IMR-90 (cell line): ENCODE measurements at regions not wholly inside any gene's neighbourhood (a gene's known extent, or its start where the extent isn't known, plus 50 kb on each side); places are given as distances from the start of the nearest gene placed in this dataset.
"Not testable (repeated sequence)": the region's sequence is repeated elsewhere in the genome, so short reads cannot be mapped to it uniquely, and the experiment has no call there.

Experiments
- ATAC-seq: fragments of 200-7000 bp; cut with Tn5 transposase; 2 replicates; pipeline ENCODE4 v1.9.1; 2020; ENCODE audit warnings: low read depth, mild to moderate bottlenecking, moderate library complexity
- BruUV-seq: library from RNA; stranded (reverse); fragments of 400-500 nt; replicated peaks from 2 replicates; lab custom pipeline; 2021; lab: Mats Ljungman, UMichigan
- CTCF ChIA-PET: fragments of 300-600 bp; formaldehyde crosslinking; extraction: SDS; loops from one replicate; lab custom pipeline; 2021; ENCODE audit warnings: antibody characterized with exemption; lab: Yijun Ruan, JAX
- POLR2A ChIA-PET: fragments of 300-600 bp; sonication (Branson Sonifier 250); formaldehyde crosslinking; loops from one replicate; lab custom pipeline; 2022; ENCODE audit warnings: antibody characterized with exemption; ENCODE audit not compliant: unreplicated experiment; lab: Charles Lee
- DNase-seq: peaks from one replicate; pipeline ENCODE4 v3.0.0; 2013
- H2AFZ ChIP-seq: replicated peaks from 2 replicates; pipeline ENCODE3; 2013; ENCODE audit warnings: low read length, mild to moderate bottlenecking; ENCODE audit not compliant: poor library complexity
- H2AK5ac ChIP-seq: 2 replicates; pipeline ENCODE4 v1.6.1; 2013; ENCODE audit warnings: low read depth, low read length, inconsistent platforms
- H2AK9ac ChIP-seq: replicated peaks from 2 replicates; pipeline ENCODE3; 2013; ENCODE audit warnings: mild to moderate bottlenecking, low read depth, low read length, moderate library complexity; ENCODE audit not compliant: poor library complexity
- H2BK120ac ChIP-seq: 2 replicates; pipeline ENCODE4 v1.6.1; 2013; ENCODE audit warnings: low read depth, low read length, inconsistent platforms
- H2BK15ac ChIP-seq: 3 replicates; pipeline ENCODE4 v1.6.1; 2013; ENCODE audit warnings: low read depth, low read length, inconsistent platforms
- H2BK20ac ChIP-seq: 2 replicates; pipeline ENCODE4 v1.6.1; 2013; ENCODE audit warnings: low read depth, mild to moderate bottlenecking, inconsistent platforms, low read length, moderate library complexity
- H2BK5ac ChIP-seq: 2 replicates; pipeline ENCODE4 v1.6.1; 2013; ENCODE audit warnings: mild to moderate bottlenecking, low read depth, low read length, inconsistent platforms; ENCODE audit not compliant: poor library complexity, severe bottlenecking
- H3K14ac ChIP-seq: replicated peaks from 2 replicates; pipeline ENCODE4 v1.6.1; 2013; ENCODE audit warnings: low read depth, low read length, inconsistent platforms
- H3K18ac ChIP-seq: 2 replicates; pipeline ENCODE4 v1.6.1; 2013; ENCODE audit warnings: low read depth, low read length, control low read depth
- H3K23ac ChIP-seq: 2 replicates; pipeline ENCODE4 v1.6.1; 2013; ENCODE audit warnings: low read depth, low read length, inconsistent platforms
- H3K27ac ChIP-seq: 2 replicates; pipeline ENCODE4 v1.5.1; 2013; ENCODE audit warnings: mild to moderate bottlenecking, control low read depth, low read length; ENCODE audit not compliant: insufficient read depth
- H3K27me3 ChIP-seq: 2 replicates; pipeline ENCODE4 v1.6.1; 2013; ENCODE audit warnings: low read length; ENCODE audit not compliant: control insufficient read depth, insufficient read depth
- H3K36me3 ChIP-seq: 2 replicates; pipeline ENCODE4 v1.6.1; 2013; ENCODE audit warnings: low read length, mixed read lengths; ENCODE audit not compliant: control insufficient read depth, insufficient read depth
- H3K4ac ChIP-seq: 2 replicates; pipeline ENCODE4 v1.6.1; 2013; ENCODE audit warnings: low read depth, low read length, inconsistent platforms
- H3K4me1 ChIP-seq: 2 replicates; pipeline ENCODE4 v1.6.1; 2013; ENCODE audit warnings: low read length, mixed read lengths; ENCODE audit not compliant: control insufficient read depth, insufficient read depth
- H3K4me2 ChIP-seq: 2 replicates; pipeline ENCODE4 v1.6.1; 2013; ENCODE audit warnings: low read depth, mild to moderate bottlenecking, control low read depth, low read length, moderate library complexity
- H3K4me3 ChIP-seq: 2 replicates; pipeline ENCODE4 v1.5.1; 2013; ENCODE audit warnings: low read depth, mild to moderate bottlenecking, control low read depth, low read length, moderate library complexity; ENCODE audit not compliant: insufficient read depth
- H3K56ac ChIP-seq: 2 replicates; pipeline ENCODE4 v1.6.1; 2013; ENCODE audit warnings: low read length, inconsistent platforms; ENCODE audit not compliant: insufficient read depth; ENCODE audit errors: extremely low read depth
- H3K79me1 ChIP-seq, 2 experiments: 2 replicates each; pipeline ENCODE4 v1.6.1; 2013; ENCODE audit warnings: low read length in 2 of 2, inconsistent platforms in 1 of 2, low read depth in 1 of 2
- H3K9ac ChIP-seq: 2 replicates; pipeline ENCODE4 v1.6.1; 2013; ENCODE audit warnings: low read depth, low read length, control low read depth
- H3K9me1 ChIP-seq: 2 replicates; pipeline ENCODE4 v1.6.1; 2013; ENCODE audit warnings: low read length, inconsistent platforms; ENCODE audit not compliant: insufficient read depth
- H3K9me3 ChIP-seq: 2 replicates; pipeline ENCODE4 v1.6.1; 2013; ENCODE audit warnings: low read length; ENCODE audit not compliant: control insufficient read depth, insufficient read depth
- H4K20me1 ChIP-seq: 2 replicates; pipeline ENCODE4 v1.6.1; 2013; ENCODE audit warnings: low read length, inconsistent platforms; ENCODE audit not compliant: insufficient read depth
- H4K5ac ChIP-seq: 2 replicates; pipeline ENCODE4 v1.6.1; 2013; ENCODE audit warnings: mild to moderate bottlenecking, low read depth, low read length, control low read depth
- H4K8ac ChIP-seq, 2 experiments: 2 replicates each; pipeline ENCODE4 v1.6.1; 2013; ENCODE audit warnings: low read depth in 2 of 2, low read length in 2 of 2, control low read depth in 1 of 2, inconsistent platforms in 1 of 2
- H4K91ac ChIP-seq: 2 replicates; pipeline ENCODE4 v1.6.1; 2013; ENCODE audit warnings: low read depth, low read length, inconsistent platforms; ENCODE audit not compliant: insufficient read depth
- WGBS, 2 experiments: methylation state at CpG; one replicate each; pipeline versions ENCODE4 v1.1.5 to v1.1.7; 2013; ENCODE audit warnings: missing lambda C conversion rate in 2 of 2; ENCODE audit not compliant: insufficient read length in 1 of 2; ENCODE audit errors: extremely low coverage in 2 of 2; 5-methylcytosine and 5-hydroxymethylcytosine counted together
- dilution Hi-C: fragments of 300-500 bp; cut with HindIII; formaldehyde crosslinking; loops from one replicate; pipeline ENCODE4 v1.14.3; 2018; ENCODE audit warnings: low sequenced_read_pairs; ENCODE audit not compliant: unreplicated experiment
- in situ Hi-C: fragments of 300-500 bp; cut with MboI; formaldehyde crosslinking; loops from 3 replicates; pipeline ENCODE4 v1.14.3; 2019; ENCODE audit warnings: low sequenced_read_pairs, inconsistent platforms, mixed read lengths
- intact Hi-C: fragments of 100-400 bp; cut with micrococcal nuclease; formaldehyde crosslinking; loops from 2 replicates; pipeline ENCODE4 v1.10.0; 2022

- H3K4me3 ChIP-seq, ATAC-seq, H3K14ac ChIP-seq, POLR2A ChIA-PET, H2AK9ac ChIP-seq, H4K8ac ChIP-seq, dilution Hi-C loops, H3K9me3 ChIP-seq, H3K4me1 ChIP-seq, DNase-seq, H3K36me3 ChIP-seq, H4K20me1 ChIP-seq, H3K27ac ChIP-seq, H3K23ac ChIP-seq, H3K9ac ChIP-seq, H2BK5ac ChIP-seq, H3K4me2 ChIP-seq, H2BK20ac ChIP-seq, H3K56ac ChIP-seq, H4K91ac ChIP-seq, H3K27me3 ChIP-seq, in situ Hi-C loops, BruUV-seq, H4K5ac ChIP-seq, CTCF ChIA-PET, H2AFZ ChIP-seq, H2AK5ac ChIP-seq, H3K18ac ChIP-seq, H3K4ac ChIP-seq, H2BK120ac ChIP-seq, H3K79me1 ChIP-seq, intact Hi-C loops, H2BK15ac ChIP-seq, H3K9me1 ChIP-seq: not testable (repeated sequence)
- no CpG with 5 or more reads among the region's 10 CpGs for WGBS, 2 experiments
Measured at GRCh38 chr10:46841051-46841593, 70.1 kb upstream of the PTPN20 start.

- H4K91ac ChIP-seq, H3K9ac ChIP-seq, H2BK20ac ChIP-seq, H4K5ac ChIP-seq, dilution Hi-C loops, BruUV-seq, H4K8ac ChIP-seq, H3K23ac ChIP-seq, H3K4ac ChIP-seq, DNase-seq, H3K36me3 ChIP-seq, H3K14ac ChIP-seq, H2BK120ac ChIP-seq, H3K27ac ChIP-seq, H4K20me1 ChIP-seq, H2BK15ac ChIP-seq, H3K4me1 ChIP-seq, H2AFZ ChIP-seq, H2AK5ac ChIP-seq, intact Hi-C loops, H2BK5ac ChIP-seq, H3K4me2 ChIP-seq, H2AK9ac ChIP-seq, ATAC-seq, H3K27me3 ChIP-seq, H3K56ac ChIP-seq, H3K9me1 ChIP-seq, H3K18ac ChIP-seq, H3K4me3 ChIP-seq, H3K79me1 ChIP-seq, H3K9me3 ChIP-seq, POLR2A ChIA-PET, CTCF ChIA-PET, in situ Hi-C loops: not testable (repeated sequence)
- WGBS, 2 experiments: no CpG with 5 or more reads among the region's 2 CpGs
Measured at GRCh38 chr10:46845194-46845593, 66.0 kb upstream of the PTPN20 start.
